ENCODE measurements at regions not wholly inside any gene's neighbourhood (a gene's known extent, or its start where the extent isn't known, plus 50 kb on each side); places are given as distances from the start of the nearest gene placed in this dataset.
"Not testable (repeated sequence)": the region's sequence is repeated elsewhere in the genome, so short reads cannot be mapped to it uniquely, and the experiment has no call there.

DNA sequence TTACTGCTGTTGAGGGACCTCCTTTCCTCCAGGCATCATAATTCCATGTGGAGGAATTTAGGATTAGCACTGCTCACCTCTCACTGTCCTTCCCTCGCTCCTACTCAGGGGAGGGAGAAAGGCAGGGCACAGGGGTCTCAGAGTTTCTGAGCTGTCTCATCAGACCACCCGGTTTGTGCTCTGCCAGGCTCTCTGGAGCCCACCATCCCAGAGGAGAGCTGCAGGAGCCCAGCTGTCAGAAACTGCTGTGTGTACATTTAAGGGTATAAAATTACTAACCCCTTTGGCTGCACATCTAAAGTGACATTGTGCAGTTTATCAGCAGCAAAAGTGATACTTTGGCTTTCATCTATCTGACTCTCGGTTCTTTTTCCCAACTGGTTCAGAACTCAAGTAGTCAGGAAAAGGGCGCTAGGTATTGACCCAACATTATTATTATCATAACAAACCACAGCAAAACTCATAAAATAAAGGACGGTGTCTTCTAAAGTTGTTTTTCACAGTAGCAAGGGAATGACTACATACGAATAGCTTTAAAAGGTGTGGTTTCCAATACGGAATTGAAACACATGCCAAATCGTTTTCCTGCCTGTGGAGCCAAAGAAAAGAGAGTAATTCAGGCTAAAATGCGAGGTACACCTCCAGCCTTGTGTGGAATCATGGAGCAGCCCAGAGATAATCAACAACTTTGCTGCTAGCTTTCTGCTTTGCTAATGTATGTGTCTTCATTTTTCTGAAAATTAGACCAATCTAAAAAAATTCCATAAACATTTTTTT, 348.1 kb downstream of the TMEM167A start:
- no peaks in the 10 kb centered on the region for H3K9me3 ChIP-seq (replicated peaks)

DNA sequence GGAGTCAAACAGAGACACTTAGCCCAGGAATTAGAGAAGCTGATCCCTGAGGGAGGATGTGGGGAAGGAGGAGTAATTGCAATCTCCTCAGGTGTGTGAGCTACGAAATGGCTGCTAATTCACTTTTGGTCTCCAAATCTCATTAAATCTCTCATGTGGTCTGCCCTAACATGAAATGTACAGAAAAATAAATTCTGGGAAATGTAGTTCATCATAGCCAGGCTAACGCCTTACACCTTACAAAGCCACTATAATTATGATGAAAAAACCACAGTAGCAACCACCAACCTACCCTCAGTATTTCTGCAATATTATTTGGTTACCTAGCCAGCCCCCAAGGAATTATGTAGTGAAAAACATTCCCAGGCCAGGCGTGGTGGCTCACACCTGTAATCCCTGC, 354.0 kb downstream of the TMEM167A start:
- Histone ChIP-seq H3K36me3 (no peaks in the 10 kb centered on the region), H3K9me3 (replicated peaks) (no peaks in the 10 kb centered on the region), H3K4me3 (no peak overlapping the region), H3K4me1 (peaks cover 14% of the 10 kb centered on the region), H3K27me3 (no peaks in the 10 kb centered on the region), H3K27ac (no peak overlapping the region)
- no peak for DNase-seq

More for the DNA sequence above, 348.1 kb downstream of the TMEM167A start:
- no peaks in the 10 kb centered on the region for H3K36me3 ChIP-seq
- H3K4me1 ChIP-seq = peaks cover 17% of the 10 kb centered on the region
- H3K27ac ChIP-seq = peak overlapping the region; percentile 9; the same call in 1 of the 2 replicates
- H3K27me3 ChIP-seq = no peaks in the 10 kb centered on the region
- DNase-seq = peak; percentile 51 to 65
- H3K4me3 ChIP-seq = peak overlapping the region; percentile 29

DNA sequence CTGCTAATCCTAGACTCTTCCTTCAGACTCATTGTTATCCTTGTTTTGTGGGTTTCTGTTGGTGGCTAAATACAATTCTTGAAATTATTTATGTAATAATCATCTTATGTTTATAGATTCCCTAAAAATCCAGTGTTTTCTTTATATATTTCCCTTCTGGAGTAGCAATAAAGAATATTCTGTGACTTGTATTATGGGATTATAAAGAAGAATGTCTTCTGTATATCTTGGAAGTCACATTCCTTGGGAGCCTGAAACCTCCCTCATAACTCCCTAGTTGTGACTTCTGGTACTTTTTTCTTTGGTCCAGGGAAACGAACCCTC, 356.1 kb downstream of the TMEM167A start:
- Histone ChIP-seq H3K9me3 (replicated peaks) (no peaks in the 10 kb centered on the region), H3K27me3 (no peaks in the 10 kb centered on the region), H3K36me3 (no peaks in the 10 kb centered on the region), H3K27ac (no peak overlapping the region), H3K4me1 (peaks cover 14% of the 10 kb centered on the region), H3K4me3 (no peak overlapping the region)
- no peak for DNase-seq

DNA sequence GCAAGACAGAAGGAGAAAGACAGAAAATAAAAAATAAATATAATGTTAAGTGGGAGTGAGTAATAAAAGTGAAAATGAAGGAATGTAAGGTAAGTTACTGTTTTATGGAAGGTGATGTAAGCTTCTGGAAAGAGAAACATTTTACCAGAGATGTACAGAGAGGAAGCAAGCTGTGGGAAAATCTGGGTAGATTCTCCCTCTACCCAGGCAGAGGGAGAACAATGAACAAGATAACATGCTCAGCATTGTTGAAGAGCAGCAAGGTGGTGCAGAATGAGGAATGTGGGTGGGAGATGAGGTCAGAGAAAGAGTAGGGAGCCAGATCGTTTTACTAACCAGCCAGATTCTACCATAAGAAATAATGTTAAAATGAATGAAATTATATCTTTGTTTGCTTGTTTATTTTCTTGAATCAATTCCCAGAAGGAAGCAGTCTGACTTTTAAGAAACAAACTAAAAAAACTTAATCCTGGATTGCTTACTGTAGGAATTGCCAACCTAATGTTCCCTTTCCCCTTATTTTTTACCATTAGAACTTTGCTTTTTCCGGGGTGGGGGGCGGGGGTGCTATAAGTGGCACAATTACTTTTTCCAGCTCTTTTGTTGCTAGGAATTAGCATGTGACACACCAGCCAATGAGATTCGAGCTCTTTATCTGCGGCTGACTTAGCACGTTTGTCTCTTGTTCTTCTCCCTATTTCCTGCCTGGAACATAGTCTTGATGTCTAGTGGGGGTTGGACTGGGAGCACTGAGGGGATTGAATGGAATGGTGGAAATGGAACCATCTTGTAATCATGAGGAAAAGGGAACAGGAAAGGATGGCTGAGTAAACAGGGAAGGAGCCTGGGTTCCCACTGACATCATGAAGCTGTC, 356.7 kb downstream of the TMEM167A start:
- no peak overlapping the region for H3K4me3 ChIP-seq
- DNase-seq = peak in 1 of 2 experiments; percentile 13
- H3K4me1 ChIP-seq = peaks cover 14% of the 10 kb centered on the region
- no peaks in the 10 kb centered on the region for H3K27me3 ChIP-seq
- H3K36me3 ChIP-seq = no peaks in the 10 kb centered on the region
- no peaks in the 10 kb centered on the region for H3K9me3 ChIP-seq (replicated peaks)
- no peak overlapping the region for H3K27ac ChIP-seq

DNA sequence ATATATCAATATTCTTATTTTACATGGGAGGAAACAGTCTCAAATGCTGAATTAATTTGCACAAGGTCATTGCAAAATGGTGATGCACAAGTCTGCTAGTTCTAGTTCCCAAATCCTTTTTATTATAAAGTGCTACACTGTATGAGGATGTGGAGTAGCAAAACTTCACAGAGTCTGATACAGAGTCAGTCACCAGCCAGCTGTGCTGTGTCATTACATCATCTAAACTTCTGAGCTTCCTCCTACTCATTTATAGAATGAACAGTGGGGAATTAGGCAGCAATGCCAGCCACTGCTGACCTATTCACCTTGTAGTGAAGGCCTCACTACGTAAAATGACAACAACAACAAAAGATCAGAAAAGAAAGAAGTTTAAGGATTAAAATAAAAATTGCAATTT, 357.8 kb downstream of the TMEM167A start:
- H3K36me3 ChIP-seq = no peaks in the 10 kb centered on the region
- H3K4me3 ChIP-seq = no peak overlapping the region
- H3K27me3 ChIP-seq = no peaks in the 10 kb centered on the region
- no peak overlapping the region for H3K27ac ChIP-seq
- H3K9me3 ChIP-seq (replicated peaks) = no peaks in the 10 kb centered on the region
- H3K4me1 ChIP-seq = peaks cover 14% of the 10 kb centered on the region
- DNase-seq = peak; percentile 10 to 45

DNA sequence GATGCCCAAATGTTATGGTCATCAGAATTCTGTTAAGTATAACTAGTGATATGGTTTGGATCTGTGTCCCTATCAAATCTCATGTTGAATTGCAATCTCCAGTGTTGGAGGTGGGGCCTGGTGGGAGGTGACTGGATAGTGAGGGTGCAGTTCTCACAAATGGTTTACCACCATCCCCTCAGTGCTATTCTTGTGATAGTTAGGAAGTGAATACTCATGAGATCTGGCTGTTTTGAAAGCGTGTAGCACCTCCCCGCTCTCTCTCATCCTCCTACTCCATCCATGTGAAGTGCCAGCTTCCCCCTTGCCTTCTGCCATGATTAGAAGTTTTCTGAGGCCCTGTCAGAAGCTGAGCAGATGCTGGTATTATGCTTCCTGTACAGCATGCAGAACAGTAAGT, 359.5 kb downstream of the TMEM167A start:
- Histone ChIP-seq H3K9me3 (replicated peaks) (no peaks in the 10 kb centered on the region), H3K4me3 (no peak overlapping the region)
- DNase-seq = no peak

DNA sequence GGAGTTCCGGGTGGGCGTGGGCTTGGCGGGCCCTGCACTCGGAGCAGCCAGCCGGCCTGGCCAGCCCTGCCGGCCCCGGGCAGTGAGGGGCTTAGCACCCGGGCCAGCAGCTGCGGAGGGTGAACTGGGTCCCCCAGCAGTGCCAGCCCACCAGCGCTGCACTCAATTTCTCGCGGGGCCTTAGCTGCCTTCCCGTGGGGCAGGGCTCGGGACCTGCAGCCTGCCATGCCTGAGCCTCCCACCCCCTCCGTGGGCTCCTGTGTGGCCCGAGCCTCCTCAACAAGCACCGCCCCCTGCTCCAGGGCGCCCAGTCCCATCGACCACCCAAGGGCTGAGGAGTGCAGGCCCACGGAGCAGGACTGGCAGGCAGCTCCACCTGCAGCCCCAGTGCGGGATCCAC, 362.5 kb downstream of the TMEM167A start:
- not testable (repeated sequence) for H3K27ac ChIP-seq; H3K9me3 ChIP-seq (replicated peaks); H3K36me3 ChIP-seq; H3K4me3 ChIP-seq; DNase-seq; H3K27me3 ChIP-seq; H3K4me1 ChIP-seq

More for the DNA sequence above, 359.5 kb downstream of the TMEM167A start:
- H3K27ac ChIP-seq = no peak overlapping the region
- H3K36me3 ChIP-seq = no peaks in the 10 kb centered on the region
- H3K27me3 ChIP-seq = no peaks in the 10 kb centered on the region
- H3K4me1 ChIP-seq = peaks cover 14% of the 10 kb centered on the region

DNA sequence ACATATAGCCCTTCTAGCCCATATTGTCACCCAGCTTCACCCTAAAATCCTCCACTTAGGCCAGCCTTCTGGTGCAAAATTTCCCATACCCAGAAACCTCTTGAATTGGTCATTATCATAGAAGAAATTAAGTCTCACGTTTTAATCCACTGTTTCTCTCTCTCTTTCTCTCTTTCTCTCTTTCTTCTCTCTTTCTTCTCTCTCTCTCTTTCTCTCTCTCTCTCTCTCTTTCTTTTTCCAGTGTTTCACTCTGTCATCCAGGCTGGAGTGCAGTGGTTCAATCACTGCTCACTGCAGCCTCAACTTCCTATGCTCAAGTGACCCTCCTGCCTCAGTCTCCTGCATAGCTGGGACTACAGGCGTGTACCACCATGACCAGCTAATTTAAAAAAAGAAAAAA, 363.4 kb downstream of the TMEM167A start:
- no peaks in the 10 kb centered on the region for H3K9me3 ChIP-seq (replicated peaks)
- no peaks in the 10 kb centered on the region for H3K36me3 ChIP-seq
- H3K4me1 ChIP-seq = peaks cover under 1% of the 10 kb centered on the region; the same call in 1 of the 2 replicates
- H3K27ac ChIP-seq = no peak overlapping the region
- no peaks in the 10 kb centered on the region for H3K27me3 ChIP-seq
- no peak for DNase-seq
- H3K4me3 ChIP-seq = no peak overlapping the region

DNA sequence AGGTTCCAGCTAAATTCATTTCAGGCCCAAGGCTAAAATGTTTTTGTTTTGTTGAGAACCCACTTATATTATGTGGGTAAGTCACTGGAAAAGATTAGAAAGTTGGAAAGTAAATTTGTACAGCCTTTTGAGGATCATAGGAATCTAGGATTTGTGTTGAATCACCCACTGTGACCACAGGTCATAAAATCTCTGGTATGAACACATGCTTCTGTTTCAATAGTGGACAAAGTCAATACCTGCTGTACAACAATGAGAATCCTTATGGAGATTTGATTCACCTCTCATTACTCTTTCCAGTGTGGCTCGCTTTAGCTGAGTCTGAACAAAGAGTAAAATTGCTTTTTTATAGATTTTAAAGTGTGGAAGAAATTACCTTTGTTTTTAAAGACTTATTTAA, 369.5 kb downstream of the TMEM167A start:
- Histone ChIP-seq H3K27me3 (no peaks in the 10 kb centered on the region), H3K36me3 (no peaks in the 10 kb centered on the region), H3K9me3 (replicated peaks) (no peaks in the 10 kb centered on the region), H3K4me3 (no peak overlapping the region), H3K27ac (no peak overlapping the region), H3K4me1 (peaks cover 11% of the 10 kb centered on the region)
- peak in 1 of 2 experiments; percentile 20 for DNase-seq

DNA sequence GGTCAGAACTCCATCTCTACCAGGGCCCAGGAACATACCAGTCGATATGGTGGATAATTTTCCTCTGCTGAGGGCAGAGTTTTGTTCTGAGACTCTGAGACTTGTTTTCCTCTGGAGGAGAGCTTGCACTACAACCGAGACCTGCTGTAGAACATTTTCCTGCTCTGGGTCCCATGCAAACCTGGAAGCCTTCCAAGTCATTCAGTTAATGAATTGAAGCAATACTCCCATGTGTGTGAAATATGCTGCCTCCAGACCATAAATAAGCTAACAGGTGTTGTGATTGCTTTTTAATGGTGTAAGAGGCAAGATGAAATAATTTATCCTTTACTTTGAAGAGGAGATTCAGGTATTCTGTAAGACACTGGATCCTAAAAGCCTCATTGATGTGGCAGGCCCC, 372.8 kb downstream of the TMEM167A start:
- Histone ChIP-seq H3K9me3 (replicated peaks) (no peaks in the 10 kb centered on the region), H3K4me1 (peaks cover 11% of the 10 kb centered on the region), H3K27me3 (no peaks in the 10 kb centered on the region; the same call in 1 of the 2 replicates), H3K4me3 (no peak overlapping the region), H3K36me3 (no peaks in the 10 kb centered on the region), H3K27ac (no peak overlapping the region)
- no peak for DNase-seq

DNA sequence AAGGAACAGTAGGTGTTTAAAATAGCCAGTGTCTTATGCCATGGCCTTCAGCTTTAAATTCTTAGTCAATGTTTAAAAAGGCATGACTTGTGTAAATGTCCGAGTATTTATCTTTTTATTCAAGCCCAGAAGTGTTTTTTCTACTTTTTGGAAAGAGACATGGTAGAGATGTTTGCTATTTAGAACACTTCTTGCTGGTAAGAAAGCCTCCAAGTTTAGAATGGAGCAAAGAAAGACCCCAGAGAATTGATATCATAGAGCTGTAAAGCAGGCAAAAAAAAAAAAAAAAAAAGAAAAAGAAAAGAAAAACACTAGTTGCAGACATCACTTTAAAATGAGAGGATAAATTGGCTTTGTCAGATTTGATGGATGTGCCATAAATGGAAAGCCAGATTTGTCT, 375.1 kb downstream of the TMEM167A start:
- no peaks in the 10 kb centered on the region; the same call in 1 of the 2 replicates for H3K27me3 ChIP-seq
- DNase-seq = no peak
- H3K9me3 ChIP-seq (replicated peaks) = no peaks in the 10 kb centered on the region

DNA sequence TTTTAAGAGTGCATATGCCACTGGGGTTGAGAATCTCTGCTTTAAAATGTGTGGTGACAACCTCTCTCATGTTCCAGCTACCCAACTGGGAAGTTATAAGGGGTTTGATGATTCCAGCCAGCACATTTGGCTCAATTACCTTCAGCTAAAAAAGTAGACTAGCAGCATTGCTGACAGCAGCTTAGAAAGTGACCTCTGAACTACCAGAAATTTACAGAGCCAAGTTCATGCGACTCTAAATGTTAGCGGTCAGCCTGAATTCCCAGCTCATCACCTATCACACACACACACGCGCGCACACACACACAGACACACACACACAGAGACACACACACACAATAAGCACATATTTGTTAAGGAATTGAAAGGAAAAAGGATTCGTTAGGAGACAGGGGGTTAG, 377.5 kb downstream of the TMEM167A start:
- DNase-seq = no peak
- H3K4me1 ChIP-seq = no peaks in the 10 kb centered on the region
- no peaks in the 10 kb centered on the region; the same call in 1 of the 2 replicates for H3K27me3 ChIP-seq
- no peak overlapping the region for H3K27ac ChIP-seq
- H3K36me3 ChIP-seq = no peaks in the 10 kb centered on the region
- no peaks in the 10 kb centered on the region for H3K9me3 ChIP-seq (replicated peaks)
- H3K4me3 ChIP-seq = no peak overlapping the region

More for the DNA sequence above, 375.1 kb downstream of the TMEM167A start:
- Histone ChIP-seq H3K4me1 (no peaks in the 10 kb centered on the region), H3K36me3 (no peaks in the 10 kb centered on the region), H3K4me3 (no peak overlapping the region), H3K27ac (no peak overlapping the region)

DNA sequence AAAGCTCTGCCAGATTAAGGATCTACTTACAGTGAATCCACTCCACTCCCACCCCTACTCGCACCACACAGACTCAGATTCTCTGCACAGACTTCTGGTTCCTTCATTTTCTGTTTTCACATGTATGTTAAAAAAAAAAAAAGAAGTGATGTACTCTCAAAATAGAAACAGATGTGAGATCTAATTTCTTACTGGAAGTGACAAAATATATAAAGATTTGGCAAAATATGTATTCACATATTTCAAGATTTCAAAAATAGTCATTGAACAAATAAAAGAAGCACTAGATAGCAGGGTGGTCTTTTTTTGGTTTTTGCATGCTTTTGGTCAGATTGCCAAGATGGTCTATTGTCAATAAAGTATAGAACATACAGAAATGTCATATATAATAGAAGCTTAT, 379.2 kb downstream of the TMEM167A start:
- H3K36me3 ChIP-seq = no peaks in the 10 kb centered on the region
- no peaks in the 10 kb centered on the region for H3K4me1 ChIP-seq
- no peak overlapping the region for H3K4me3 ChIP-seq
- DNase-seq = no peak
- H3K9me3 ChIP-seq (replicated peaks) = no peaks in the 10 kb centered on the region
- no peaks in the 10 kb centered on the region; the same call in 1 of the 2 replicates for H3K27me3 ChIP-seq
- H3K27ac ChIP-seq = no peak overlapping the region

DNA sequence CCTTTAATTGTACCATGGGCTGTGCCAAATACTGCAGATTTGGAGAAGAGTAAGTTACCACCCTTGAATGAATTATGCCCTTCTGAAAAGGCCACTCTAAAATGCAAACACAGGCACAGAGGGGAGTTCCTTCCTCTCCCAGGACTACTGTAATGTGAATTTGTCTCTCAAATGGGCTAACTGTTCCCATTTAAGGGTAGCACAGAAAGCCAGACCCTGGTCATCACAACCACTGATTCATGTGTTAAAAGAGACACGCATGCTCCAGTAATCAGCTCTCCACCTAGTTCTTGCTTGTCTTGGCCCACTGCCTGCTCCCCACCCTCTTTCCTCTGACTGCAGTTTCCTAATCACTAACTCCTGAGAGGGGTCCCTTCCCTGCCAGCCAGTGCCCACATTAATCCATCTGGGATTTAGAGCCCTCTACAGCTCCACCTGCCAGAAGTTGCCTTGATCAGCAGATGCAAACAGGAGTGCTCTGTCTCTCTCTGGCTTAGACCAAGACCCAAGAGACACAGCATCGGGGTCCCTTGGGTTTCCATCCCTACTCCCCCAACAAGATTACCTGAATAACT, 382.4 kb downstream of the TMEM167A start:
- Histone ChIP-seq H3K4me3 (no peak overlapping the region), H3K36me3 (no peaks in the 10 kb centered on the region), H3K9me3 (replicated peaks) (0 out of 2 replicates have a peak, but pooled peaks cover 2% of the 10 kb centered on the region), H3K27me3 (no peaks in the 10 kb centered on the region), H3K27ac (no peak overlapping the region), H3K4me1 (peaks cover 1% of the 10 kb centered on the region; the same call in 1 of the 2 replicates)
- peak; percentile 30 to 42 for DNase-seq

DNA sequence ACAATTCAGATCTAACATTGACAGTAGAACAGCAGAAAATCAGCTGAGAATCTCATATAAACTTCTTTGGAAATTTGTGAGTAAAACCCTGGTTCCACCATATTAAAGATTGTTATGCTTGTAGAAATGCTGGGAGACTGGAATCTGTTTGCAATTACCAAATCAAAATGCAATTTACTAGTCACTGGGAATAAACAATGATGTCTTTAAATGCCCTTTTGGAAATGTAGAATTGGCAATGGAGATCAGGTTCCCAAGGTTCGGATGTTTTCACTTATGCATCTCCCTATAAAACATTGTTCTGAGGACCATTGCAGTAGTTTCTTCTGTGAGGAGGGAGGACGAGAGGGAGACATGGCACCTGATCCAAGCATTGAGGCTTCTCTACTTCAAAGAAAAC, 384.4 kb downstream of the TMEM167A start:
- H3K4me3 ChIP-seq = no peak overlapping the region

More for the DNA sequence above, 384.4 kb downstream of the TMEM167A start:
- Histone ChIP-seq H3K27me3 (no peaks in the 10 kb centered on the region), H3K27ac (no peak overlapping the region), H3K36me3 (no peaks in the 10 kb centered on the region), H3K9me3 (replicated peaks) (peaks cover 2% of the 10 kb centered on the region; the same call in 1 of the 2 replicates), H3K4me1 (peaks cover 10% of the 10 kb centered on the region; the same call in 1 of the 2 replicates)
- no peak for DNase-seq

Data from SJCRH30 (cell line).